GM06990 (cell line): ENCODE measurements at regions not wholly inside any gene's neighbourhood (a gene's known extent, or its start where the extent isn't known, plus 50 kb on each side); places are given as distances from the start of the nearest gene placed in this dataset.

Experiments
- DNase-seq: peaks from one replicate; pipeline ENCODE4 v3.0.0-alpha.2; 2011; ENCODE audit not compliant: insufficient read length; ENCODE audit errors: extremely low read depth
- H3K27me3 ChIP-seq: replicated peaks from 2 replicates; pipeline ENCODE4 v1.6.0; 2011; ENCODE audit warnings: low read length; ENCODE audit not compliant: control insufficient read depth, insufficient read depth
- H3K36me3 ChIP-seq: 2 replicates; pipeline ENCODE4 v1.5.1; 2011; ENCODE audit warnings: low read length; ENCODE audit not compliant: control insufficient read depth, insufficient read depth
- H3K4me3 ChIP-seq: replicated peaks from 2 replicates; pipeline ENCODE4 v1.5.1; 2011; ENCODE audit warnings: low read depth, mild to moderate bottlenecking, control low read depth, low read length
- TF ChIP-seq, protein P1 (sequence below): IDR thresholded peaks from 2 replicates; pipeline ENCODE4 v1.5.1; 2011; ENCODE audit warnings: low read length, control low read depth, mild to moderate bottlenecking, inconsistent platforms; ENCODE audit not compliant: insufficient read depth, poor library complexity, severe bottlenecking

DNA sequence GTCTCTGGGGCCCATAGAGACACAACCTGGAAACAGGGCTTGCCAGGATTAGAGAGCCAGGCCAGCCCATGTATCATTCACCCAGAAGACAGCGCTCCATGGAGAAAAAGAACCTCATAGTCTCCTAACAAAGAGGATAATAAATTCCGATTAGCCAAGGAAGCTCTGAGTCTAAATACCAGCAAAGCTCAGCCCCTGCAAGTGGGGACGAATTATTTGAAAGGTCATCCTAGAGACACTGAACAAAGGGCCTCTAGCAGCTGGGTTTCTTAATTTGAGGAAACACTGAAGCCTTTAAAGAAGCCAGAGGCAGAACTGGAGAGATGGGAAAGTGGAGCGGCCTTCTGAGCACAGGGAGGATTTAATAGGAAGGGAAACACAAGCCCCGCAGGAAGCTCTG lies 287.1 kb upstream of the ZNF462 start:
- no peaks in the 10 kb centered on the region for H3K36me3 ChIP-seq
- no peaks in the 10 kb centered on the region for H3K27me3 ChIP-seq
- TF ChIP-seq, protein P1, sequence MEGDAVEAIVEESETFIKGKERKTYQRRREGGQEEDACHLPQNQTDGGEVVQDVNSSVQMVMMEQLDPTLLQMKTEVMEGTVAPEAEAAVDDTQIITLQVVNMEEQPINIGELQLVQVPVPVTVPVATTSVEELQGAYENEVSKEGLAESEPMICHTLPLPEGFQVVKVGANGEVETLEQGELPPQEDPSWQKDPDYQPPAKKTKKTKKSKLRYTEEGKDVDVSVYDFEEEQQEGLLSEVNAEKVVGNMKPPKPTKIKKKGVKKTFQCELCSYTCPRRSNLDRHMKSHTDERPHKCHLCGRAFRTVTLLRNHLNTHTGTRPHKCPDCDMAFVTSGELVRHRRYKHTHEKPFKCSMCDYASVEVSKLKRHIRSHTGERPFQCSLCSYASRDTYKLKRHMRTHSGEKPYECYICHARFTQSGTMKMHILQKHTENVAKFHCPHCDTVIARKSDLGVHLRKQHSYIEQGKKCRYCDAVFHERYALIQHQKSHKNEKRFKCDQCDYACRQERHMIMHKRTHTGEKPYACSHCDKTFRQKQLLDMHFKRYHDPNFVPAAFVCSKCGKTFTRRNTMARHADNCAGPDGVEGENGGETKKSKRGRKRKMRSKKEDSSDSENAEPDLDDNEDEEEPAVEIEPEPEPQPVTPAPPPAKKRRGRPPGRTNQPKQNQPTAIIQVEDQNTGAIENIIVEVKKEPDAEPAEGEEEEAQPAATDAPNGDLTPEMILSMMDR: no peak
- no peak overlapping the region for H3K4me3 ChIP-seq
- no peak for DNase-seq

GRCh38 chr9:106576232-106576760 lies 286.7 kb upstream of the ZNF462 start:
- Histone ChIP-seq H3K36me3 (no peaks in the 10 kb centered on the region), H3K4me3 (no peak overlapping the region), H3K27me3 (no peaks in the 10 kb centered on the region)
- DNase-seq: no peak
- TF ChIP-seq, protein P1: no peak

DNA sequence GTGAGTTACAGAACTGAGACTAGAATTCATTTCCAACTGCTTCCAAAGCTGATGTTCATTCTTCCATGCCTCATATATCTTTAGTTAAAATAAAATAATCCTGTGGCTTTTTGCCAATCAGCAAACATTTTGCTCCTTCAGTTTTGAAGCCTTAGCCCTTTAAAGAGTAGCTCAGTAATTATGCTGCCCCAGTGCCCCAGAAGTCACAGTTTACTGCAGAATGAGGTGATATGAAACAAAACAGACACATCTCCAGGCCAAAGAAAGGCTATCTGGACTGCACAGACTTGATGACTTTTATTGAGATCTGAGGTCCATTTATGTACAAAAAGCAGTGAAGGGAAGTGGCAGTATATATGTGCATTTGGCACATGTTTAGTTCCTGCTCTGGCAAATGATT lies 285.8 kb upstream of the ZNF462 start:
- Histone ChIP-seq H3K4me3 (no peak overlapping the region), H3K27me3 (no peaks in the 10 kb centered on the region), H3K36me3 (no peaks in the 10 kb centered on the region)
- TF ChIP-seq, protein P1: no peak
- no peak for DNase-seq

- TF ChIP-seq, protein P1: no peak
Measured at GRCh38 chr9:106580546-106580945, 282.4 kb upstream of the ZNF462 start.

DNA sequence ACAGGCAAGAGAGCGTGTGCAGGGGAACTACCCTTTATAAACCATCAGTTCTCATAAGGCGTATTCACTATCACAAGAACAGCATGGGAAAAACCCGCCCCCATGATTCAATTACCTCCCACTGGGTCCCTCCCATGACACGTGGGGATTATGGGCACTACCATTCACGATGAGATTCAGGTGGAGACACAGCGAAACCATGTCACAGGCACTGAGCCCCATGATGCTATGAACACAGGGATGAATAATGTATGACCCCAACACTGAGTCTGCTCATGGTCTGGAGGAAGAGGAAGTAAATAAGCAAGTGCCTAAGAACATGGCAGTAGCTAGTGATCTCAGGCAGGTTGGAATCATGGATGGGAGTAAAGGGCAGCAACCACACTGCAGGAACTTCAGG lies 281.0 kb upstream of the ZNF462 start:
- no peak for DNase-seq
- TF ChIP-seq, protein P1: no peak
- H3K27me3 ChIP-seq: no peaks in the 10 kb centered on the region
- no peaks in the 10 kb centered on the region for H3K36me3 ChIP-seq
- H3K4me3 ChIP-seq: no peak overlapping the region

More at GRCh38 chr9:106580546-106580945, 282.4 kb upstream of the ZNF462 start:
- no peak overlapping the region for H3K4me3 ChIP-seq
- DNase-seq: no peak
- H3K36me3 ChIP-seq: no peaks in the 10 kb centered on the region
- no peaks in the 10 kb centered on the region for H3K27me3 ChIP-seq

DNA sequence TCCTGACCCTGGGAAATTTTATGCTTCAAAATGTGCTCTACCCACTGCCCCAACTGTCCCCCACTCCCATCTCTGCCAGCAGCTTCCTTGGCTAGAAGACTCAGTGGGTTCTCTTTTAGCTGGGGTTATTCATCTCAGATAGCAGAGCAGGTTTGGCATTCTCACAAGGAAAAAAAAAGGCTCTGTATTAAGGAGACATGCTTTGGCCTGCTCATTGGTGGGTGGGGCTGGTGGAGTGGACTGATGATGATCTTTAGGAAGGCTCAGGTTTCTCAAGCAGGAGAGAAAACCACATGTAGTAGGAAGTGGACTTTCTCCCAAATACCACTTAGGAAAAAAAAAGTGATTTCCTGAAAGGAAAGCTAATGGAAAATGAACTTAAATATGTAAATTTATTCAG lies 279.2 kb upstream of the ZNF462 start:
- no peak for DNase-seq
- Histone ChIP-seq H3K4me3 (no peak overlapping the region), H3K27me3 (no peaks in the 10 kb centered on the region), H3K36me3 (no peaks in the 10 kb centered on the region)
- TF ChIP-seq, protein P1: no peak
